ENCODE measurements at regions not wholly inside any gene's neighbourhood (a gene's known extent, or its start where the extent isn't known, plus 50 kb on each side); places are given as distances from the start of the nearest gene placed in this dataset.

DNA sequence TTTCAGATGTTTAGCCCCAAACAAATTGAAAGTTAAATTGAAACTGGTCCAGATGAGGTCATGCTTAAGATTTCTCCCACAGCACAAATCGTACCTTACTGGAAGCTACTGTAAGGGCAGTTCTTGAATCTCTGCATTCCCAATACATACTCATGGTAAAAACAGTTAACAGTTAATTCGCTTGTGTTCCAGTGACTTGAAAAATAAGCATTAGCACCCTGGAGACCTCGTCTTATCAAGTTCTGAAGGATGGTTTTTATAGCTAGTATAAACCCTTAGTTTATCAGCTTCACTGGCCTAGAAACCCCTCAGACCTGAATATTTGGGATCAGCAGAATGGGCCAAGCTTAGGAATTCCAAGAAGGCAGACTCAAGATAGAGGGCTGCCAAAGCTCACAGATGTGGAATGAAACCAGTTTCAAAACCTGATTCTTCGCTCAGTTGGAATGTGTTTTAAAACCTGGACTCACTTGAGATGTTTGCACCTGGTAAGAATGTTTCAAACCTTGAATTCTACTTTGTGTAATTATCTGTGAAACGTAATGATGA, 103.6 kb downstream of the C9orf152 start:
- Histone ChIP-seq H3K9me3 (ENCODE audit: control insufficient read depth, low read length) (no peaks in the 10 kb centered on the region), H3K9ac (ENCODE audit: low read length) (no peak overlapping the region), H3K27me3 (ENCODE audit: control insufficient read depth, insufficient read depth, low read length) (no peaks in the 10 kb centered on the region), H3K4me1 (ENCODE audit: control insufficient read depth, insufficient read depth, low read length) (no peaks in the 10 kb centered on the region), H3K4me3 (ENCODE audit: low read length) (no peak overlapping the region), H3K36me3 (ENCODE audit: control insufficient read depth, insufficient read depth, low read length) (no peaks in the 10 kb centered on the region)

DNA sequence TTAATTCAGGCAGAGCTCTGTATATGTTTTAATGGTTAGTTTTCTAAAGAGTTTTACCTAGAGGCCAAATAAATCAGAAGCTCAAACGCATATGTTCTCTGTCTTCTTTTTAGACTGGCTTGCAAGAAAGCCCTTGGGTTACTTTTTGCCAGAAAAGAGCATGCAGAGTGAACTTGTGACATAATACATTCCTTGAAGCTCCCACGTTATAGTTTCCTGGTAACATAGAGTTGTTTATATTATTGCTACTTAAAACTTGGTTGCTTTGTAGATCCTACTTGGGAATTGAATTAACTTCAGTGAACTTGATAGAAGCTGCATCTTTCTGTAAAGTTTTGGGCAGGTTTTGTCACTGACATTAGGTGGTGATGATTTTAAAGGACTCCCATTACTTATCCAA, 102.9 kb downstream of the C9orf152 start:
- no peaks in the 10 kb centered on the region for H3K9me3 ChIP-seq (ENCODE audit: control insufficient read depth, low read length)
- H3K27me3 ChIP-seq (ENCODE audit: control insufficient read depth, insufficient read depth, low read length): no peaks in the 10 kb centered on the region
- no peak overlapping the region for H3K9ac ChIP-seq (ENCODE audit: low read length)
- no peaks in the 10 kb centered on the region for H3K4me1 ChIP-seq (ENCODE audit: control insufficient read depth, insufficient read depth, low read length)
- no peak overlapping the region for H3K4me3 ChIP-seq (ENCODE audit: low read length)
- H3K36me3 ChIP-seq (ENCODE audit: control insufficient read depth, insufficient read depth, low read length): no peaks in the 10 kb centered on the region

DNA sequence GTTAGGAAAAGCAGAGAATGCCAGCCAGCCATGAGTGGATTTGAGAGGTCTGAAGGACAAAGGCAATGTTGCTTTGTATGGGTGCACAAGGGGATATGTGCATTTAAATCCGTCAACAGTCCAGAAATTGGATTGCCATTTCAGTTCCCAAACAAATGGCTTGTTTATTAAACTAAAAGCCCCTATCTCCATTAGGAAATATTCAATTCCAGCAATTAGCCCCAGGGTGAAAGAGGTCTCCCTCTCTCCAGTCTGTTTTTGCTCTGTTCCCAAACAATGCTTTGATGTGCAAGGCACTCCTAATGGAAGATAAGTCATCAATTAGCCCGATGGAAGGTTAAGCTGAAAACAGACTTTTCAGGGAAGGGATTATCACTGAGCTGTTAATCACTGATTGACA, 101.3 kb downstream of the C9orf152 start:
- Histone ChIP-seq H3K9ac (ENCODE audit: low read length) (no peak overlapping the region), H3K9me3 (ENCODE audit: control insufficient read depth, low read length) (no peaks in the 10 kb centered on the region), H3K4me1 (ENCODE audit: control insufficient read depth, insufficient read depth, low read length) (no peaks in the 10 kb centered on the region), H3K36me3 (ENCODE audit: control insufficient read depth, insufficient read depth, low read length) (no peaks in the 10 kb centered on the region), H3K4me3 (ENCODE audit: low read length) (no peak overlapping the region), H3K27me3 (ENCODE audit: control insufficient read depth, insufficient read depth, low read length) (no peaks in the 10 kb centered on the region)

DNA sequence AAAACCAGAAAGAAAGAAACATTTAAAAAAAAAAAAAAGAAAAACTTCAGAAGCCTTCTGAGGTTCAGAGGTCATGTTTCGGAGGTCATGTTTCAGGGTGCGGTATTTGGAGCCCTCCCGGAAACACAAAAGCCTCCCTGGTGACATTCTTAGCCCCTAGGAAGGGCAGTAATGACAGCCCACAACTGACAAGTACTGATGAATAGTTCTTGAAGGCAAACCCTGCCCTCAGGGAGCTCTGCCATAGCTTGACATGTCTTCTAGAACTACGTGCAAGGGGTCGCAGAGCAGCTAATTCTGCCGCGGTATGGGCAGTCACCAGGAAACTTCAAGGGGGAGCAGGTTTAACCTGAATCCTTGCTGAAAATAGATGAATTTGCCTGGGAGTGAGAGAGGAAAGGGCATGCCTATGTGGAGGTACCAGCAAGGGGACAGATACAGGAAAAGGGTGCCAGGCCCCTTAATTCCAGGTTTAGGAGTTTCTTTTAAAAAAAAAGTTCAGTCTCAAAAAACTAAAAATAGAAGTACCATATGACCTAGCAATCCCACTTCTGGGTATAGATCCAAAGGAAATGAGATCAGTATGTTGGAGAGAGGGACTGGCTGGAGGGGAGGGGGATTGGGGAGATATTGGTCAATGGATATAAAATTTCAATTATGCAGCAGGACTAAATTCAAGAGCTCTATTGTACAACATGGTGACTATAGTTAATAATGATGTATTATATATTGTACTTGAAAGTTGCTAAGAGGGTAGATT, 98.4 kb downstream of the C9orf152 start:
- H3K9ac ChIP-seq (ENCODE audit: low read length): no peak overlapping the region
- no peaks in the 10 kb centered on the region for H3K9me3 ChIP-seq (ENCODE audit: control insufficient read depth, low read length)
- H3K36me3 ChIP-seq (ENCODE audit: control insufficient read depth, insufficient read depth, low read length): no peaks in the 10 kb centered on the region
- H3K4me3 ChIP-seq (ENCODE audit: low read length): no peak overlapping the region
- no peaks in the 10 kb centered on the region for H3K27me3 ChIP-seq (ENCODE audit: control insufficient read depth, insufficient read depth, low read length)
- no peaks in the 10 kb centered on the region for H3K4me1 ChIP-seq (ENCODE audit: control insufficient read depth, insufficient read depth, low read length)

DNA sequence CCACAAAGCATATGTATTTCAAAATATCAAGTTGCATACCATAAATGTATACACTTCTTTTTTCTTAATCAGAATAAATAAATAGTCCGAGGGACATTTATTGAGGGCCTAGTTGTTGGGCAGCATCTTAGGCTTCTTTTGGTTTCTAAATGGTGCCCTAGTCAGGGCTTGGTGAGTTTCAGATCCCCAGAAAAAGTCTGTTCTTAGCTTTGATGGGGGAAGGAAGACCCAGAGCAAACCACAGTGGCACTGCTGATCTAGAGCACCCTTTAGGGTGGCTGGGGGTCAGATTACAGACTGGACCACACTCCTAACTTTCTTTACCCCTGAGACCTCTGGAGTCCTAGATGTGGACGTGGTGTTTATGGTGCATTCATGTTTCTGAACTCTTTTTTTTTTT, 97.8 kb downstream of the C9orf152 start:
- Histone ChIP-seq H3K4me1 (ENCODE audit: control insufficient read depth, insufficient read depth, low read length) (no peaks in the 10 kb centered on the region), H3K9me3 (ENCODE audit: control insufficient read depth, low read length) (no peaks in the 10 kb centered on the region), H3K9ac (ENCODE audit: low read length) (no peak overlapping the region), H3K36me3 (ENCODE audit: control insufficient read depth, insufficient read depth, low read length) (no peaks in the 10 kb centered on the region), H3K4me3 (ENCODE audit: low read length) (no peak overlapping the region), H3K27me3 (ENCODE audit: control insufficient read depth, insufficient read depth, low read length) (no peaks in the 10 kb centered on the region)

DNA sequence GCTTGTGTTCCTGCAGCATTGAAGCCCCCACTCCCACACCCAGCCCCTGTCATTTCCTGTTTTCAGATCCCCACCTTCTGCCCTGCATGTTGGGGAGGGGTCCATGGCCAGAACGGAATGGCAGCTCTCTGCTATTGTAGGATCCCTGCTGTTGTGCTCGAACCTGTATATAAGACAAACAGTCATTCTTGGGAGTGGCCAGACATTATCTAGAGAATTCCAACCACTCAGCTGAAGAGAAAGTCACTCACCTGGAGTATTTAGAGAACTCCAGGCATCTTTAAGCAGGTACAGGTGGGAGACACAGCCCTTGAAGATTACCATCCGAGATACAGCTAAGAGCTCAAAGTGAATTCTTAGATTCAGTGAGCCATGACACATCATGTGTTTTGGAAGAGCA, 96.1 kb downstream of the C9orf152 start:
- Histone ChIP-seq H3K36me3 (ENCODE audit: control insufficient read depth, insufficient read depth, low read length) (no peaks in the 10 kb centered on the region), H3K27me3 (ENCODE audit: control insufficient read depth, insufficient read depth, low read length) (no peaks in the 10 kb centered on the region), H3K9ac (ENCODE audit: low read length) (no peak overlapping the region), H3K4me3 (ENCODE audit: low read length) (no peak overlapping the region), H3K9me3 (ENCODE audit: control insufficient read depth, low read length) (no peaks in the 10 kb centered on the region), H3K4me1 (ENCODE audit: control insufficient read depth, insufficient read depth, low read length) (no peaks in the 10 kb centered on the region)

DNA sequence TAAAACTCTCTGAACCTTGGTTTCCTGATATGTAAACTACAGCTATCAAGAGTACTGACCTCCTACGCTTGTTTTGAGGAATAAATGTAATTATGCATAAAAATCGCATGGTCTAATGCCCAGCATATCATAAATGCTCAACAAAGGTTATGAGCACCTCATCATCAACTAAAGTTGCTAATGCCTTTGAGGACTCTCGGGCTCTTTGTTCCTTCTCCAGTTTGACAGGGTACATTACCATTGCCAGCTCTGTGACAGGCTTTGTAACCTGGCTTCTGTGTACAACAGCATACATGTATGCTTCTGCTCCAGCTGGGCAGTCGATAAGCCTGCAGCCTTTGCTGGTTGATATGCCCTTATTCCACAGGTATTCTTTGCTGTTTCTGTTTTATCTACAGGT, 95.2 kb downstream of the C9orf152 start:
- Histone ChIP-seq H3K4me3 (ENCODE audit: low read length) (no peak overlapping the region), H3K27me3 (ENCODE audit: control insufficient read depth, insufficient read depth, low read length) (no peaks in the 10 kb centered on the region), H3K9me3 (ENCODE audit: control insufficient read depth, low read length) (no peaks in the 10 kb centered on the region), H3K4me1 (ENCODE audit: control insufficient read depth, insufficient read depth, low read length) (no peaks in the 10 kb centered on the region), H3K9ac (ENCODE audit: low read length) (no peak overlapping the region), H3K36me3 (ENCODE audit: control insufficient read depth, insufficient read depth, low read length) (no peaks in the 10 kb centered on the region)

DNA sequence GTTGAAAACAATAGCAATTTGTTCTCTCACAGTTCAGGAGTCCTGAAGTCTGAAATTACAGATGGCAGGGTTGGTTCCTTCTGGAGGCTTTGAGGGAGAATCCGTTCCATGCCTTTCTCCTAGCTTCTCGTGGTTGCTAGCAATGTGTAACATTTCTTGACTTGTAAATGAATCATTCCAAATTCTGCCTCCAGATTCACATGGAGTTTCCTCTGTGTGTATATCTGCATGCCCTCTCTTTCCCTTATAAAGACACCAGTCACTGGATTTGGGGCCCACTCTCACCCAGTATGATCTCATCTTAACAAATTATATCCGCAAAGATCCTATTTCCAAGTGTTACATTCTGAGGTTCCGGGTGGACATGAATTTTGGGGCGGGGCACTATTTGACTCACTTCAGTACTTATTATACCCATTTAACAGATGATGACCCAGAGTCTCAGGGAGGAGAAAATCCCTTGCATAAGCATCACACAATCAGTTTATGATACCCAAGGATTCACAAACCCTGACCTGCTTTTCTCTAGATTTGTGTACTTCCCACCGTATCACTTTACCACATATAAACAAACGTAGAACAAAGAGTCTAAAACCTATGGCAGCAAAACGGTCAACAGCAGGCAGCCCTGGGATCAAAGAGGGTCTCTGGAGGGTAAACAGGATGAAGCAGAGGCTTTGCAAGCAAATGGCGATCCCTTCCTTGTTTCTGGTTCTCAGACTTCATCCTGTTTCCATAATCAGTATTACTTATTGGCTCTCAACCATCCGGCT, 93.7 kb downstream of the C9orf152 start:
- Histone ChIP-seq H3K36me3 (ENCODE audit: control insufficient read depth, insufficient read depth, low read length) (no peaks in the 10 kb centered on the region), H3K9ac (ENCODE audit: low read length) (no peak overlapping the region), H3K9me3 (ENCODE audit: control insufficient read depth, low read length) (no peaks in the 10 kb centered on the region), H3K4me3 (ENCODE audit: low read length) (no peak overlapping the region), H3K27me3 (ENCODE audit: control insufficient read depth, insufficient read depth, low read length) (no peaks in the 10 kb centered on the region), H3K4me1 (ENCODE audit: control insufficient read depth, insufficient read depth, low read length) (no peaks in the 10 kb centered on the region)

DNA sequence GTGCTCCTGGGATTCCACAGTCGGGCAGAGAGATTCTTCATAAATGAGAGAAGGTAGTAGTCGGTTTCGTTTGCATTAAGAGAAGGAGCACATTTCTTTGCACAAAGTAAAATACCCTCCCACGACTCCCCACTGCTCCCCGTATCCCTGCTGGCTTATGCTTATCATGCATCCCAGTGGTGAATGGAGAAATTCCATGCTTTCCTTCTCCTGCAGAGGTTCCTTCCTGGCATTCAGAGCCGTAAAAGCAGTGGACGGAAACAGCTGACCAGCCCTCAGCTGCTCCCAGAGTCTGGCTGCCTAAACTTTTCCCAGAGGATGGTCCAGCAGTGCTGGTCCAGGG, 93.1 kb downstream of the C9orf152 start:
- Histone ChIP-seq H3K27me3 (ENCODE audit: control insufficient read depth, insufficient read depth, low read length) (no peaks in the 10 kb centered on the region), H3K9ac (ENCODE audit: low read length) (no peak overlapping the region), H3K4me3 (ENCODE audit: low read length) (no peak overlapping the region), H3K4me1 (ENCODE audit: control insufficient read depth, insufficient read depth, low read length) (no peaks in the 10 kb centered on the region), H3K9me3 (ENCODE audit: control insufficient read depth, low read length) (no peaks in the 10 kb centered on the region), H3K36me3 (ENCODE audit: control insufficient read depth, insufficient read depth, low read length) (no peaks in the 10 kb centered on the region)

DNA sequence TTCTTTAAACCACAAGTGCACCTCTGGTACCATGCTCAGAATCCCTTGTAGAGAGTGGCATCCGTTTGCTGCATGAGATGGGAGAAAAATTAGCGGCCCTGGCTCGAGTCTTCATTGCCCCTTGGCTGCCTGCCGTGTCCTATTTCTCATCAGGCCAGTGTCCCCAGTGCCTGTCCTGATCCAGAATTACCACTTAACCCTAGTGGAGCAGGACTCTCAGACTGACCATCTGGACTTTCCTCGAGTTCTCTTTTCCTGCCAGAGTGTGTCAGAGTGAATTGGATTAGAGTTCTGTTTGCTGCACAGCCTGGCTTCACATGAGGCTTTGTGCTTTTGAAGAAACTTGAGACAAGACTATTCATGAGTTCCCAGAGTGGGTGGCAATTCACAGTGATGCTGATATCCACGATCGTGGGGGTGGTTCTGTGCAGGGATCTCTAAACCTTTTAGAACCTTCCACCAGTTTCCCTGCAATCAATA, 92.6 kb downstream of the C9orf152 start:
- no peaks in the 10 kb centered on the region for H3K27me3 ChIP-seq (ENCODE audit: control insufficient read depth, insufficient read depth, low read length)
- no peaks in the 10 kb centered on the region for H3K4me1 ChIP-seq (ENCODE audit: control insufficient read depth, insufficient read depth, low read length)
- no peaks in the 10 kb centered on the region for H3K9me3 ChIP-seq (ENCODE audit: control insufficient read depth, low read length)
- no peak overlapping the region for H3K4me3 ChIP-seq (ENCODE audit: low read length)
- no peak overlapping the region for H3K9ac ChIP-seq (ENCODE audit: low read length)
- no peaks in the 10 kb centered on the region for H3K36me3 ChIP-seq (ENCODE audit: control insufficient read depth, insufficient read depth, low read length)

DNA sequence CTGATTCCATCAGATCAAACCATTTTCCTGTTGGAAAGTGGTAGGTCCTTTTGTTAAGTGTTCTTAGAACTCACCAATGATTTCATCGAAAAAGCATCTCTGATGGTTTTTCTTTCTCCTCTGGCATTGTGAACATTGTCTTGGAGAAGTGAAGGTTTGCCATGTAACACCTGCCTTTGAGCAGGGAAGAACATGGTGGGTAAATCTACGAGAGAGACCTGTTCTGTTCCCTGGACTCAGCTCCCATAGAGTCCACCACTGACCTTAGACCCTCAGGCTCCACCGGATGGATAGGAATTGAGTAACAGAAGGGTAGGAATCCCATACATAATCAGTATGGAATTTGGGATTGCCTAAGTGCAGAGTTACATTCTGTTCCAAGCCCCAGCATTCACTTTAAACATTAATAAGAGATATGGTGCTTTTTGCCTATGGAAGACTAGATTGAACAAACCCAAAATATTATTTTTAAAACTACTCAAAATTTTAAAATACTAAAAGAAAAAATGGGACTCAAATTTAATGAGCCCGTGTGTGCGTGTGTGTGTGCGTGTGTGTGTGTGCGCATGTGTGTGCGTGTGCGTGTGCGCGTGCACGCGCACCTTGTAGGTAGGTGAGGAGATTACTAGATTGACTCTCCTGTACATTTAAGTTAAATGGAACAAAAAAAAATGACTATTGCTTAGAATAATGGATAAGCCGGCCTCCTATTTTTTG, 92.0 kb downstream of the C9orf152 start:
- no peaks in the 10 kb centered on the region for H3K27me3 ChIP-seq (ENCODE audit: control insufficient read depth, insufficient read depth, low read length)
- no peak overlapping the region for H3K9ac ChIP-seq (ENCODE audit: low read length)
- H3K36me3 ChIP-seq (ENCODE audit: control insufficient read depth, insufficient read depth, low read length): no peaks in the 10 kb centered on the region
- no peaks in the 10 kb centered on the region for H3K4me1 ChIP-seq (ENCODE audit: control insufficient read depth, insufficient read depth, low read length)
- H3K9me3 ChIP-seq (ENCODE audit: control insufficient read depth, low read length): no peaks in the 10 kb centered on the region
- H3K4me3 ChIP-seq (ENCODE audit: low read length): no peak overlapping the region

DNA sequence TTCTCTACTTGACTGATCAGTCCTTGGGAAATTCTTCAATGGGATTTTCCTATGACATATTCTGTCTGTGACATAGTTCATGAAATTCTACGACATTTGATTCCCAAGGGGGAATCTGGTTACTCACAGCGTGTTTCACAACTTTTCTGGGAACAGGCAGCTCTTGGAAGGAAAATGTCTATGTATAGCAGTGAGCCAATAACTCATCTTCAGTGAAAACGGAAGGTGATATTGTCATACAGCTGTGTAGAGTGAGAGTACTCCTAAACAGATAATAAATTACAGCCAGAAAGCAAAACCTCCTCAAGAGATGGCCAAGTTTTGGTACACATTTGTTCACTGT, 91.4 kb downstream of the C9orf152 start:
- H3K9ac ChIP-seq (ENCODE audit: low read length): no peak overlapping the region

More for the DNA sequence above, 91.4 kb downstream of the C9orf152 start:
- no peaks in the 10 kb centered on the region for H3K36me3 ChIP-seq (ENCODE audit: control insufficient read depth, insufficient read depth, low read length)
- H3K27me3 ChIP-seq (ENCODE audit: control insufficient read depth, insufficient read depth, low read length): no peaks in the 10 kb centered on the region
- no peaks in the 10 kb centered on the region for H3K4me1 ChIP-seq (ENCODE audit: control insufficient read depth, insufficient read depth, low read length)
- H3K9me3 ChIP-seq (ENCODE audit: control insufficient read depth, low read length): no peaks in the 10 kb centered on the region
- no peak overlapping the region for H3K4me3 ChIP-seq (ENCODE audit: low read length)
